ENCODE measurements at regions not wholly inside any gene's neighbourhood (a gene's known extent, or its start where the extent isn't known, plus 50 kb on each side); places are given as distances from the start of the nearest gene placed in this dataset.

DNA sequence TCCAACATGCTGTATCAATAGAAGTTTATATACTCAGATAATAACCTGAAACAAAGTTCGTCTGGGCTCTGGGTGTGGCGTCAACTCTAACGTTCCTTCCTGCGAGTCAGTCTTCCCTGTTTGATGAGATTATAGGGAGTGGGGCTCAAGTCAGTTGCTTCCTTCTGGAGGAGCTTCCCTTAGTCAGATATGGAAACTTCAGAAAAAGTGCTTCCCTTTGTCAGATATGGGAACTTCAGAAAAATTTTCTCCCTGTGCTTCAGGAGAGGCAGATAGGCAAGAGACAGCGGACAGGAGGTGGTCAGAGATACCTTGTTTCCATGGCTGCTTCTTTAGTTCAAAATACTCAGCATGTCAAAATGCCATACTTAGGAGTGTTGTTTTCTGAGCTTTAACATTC is 51.1 kb upstream of the PRDX6 start:
- DNase-seq = no peak

DNA sequence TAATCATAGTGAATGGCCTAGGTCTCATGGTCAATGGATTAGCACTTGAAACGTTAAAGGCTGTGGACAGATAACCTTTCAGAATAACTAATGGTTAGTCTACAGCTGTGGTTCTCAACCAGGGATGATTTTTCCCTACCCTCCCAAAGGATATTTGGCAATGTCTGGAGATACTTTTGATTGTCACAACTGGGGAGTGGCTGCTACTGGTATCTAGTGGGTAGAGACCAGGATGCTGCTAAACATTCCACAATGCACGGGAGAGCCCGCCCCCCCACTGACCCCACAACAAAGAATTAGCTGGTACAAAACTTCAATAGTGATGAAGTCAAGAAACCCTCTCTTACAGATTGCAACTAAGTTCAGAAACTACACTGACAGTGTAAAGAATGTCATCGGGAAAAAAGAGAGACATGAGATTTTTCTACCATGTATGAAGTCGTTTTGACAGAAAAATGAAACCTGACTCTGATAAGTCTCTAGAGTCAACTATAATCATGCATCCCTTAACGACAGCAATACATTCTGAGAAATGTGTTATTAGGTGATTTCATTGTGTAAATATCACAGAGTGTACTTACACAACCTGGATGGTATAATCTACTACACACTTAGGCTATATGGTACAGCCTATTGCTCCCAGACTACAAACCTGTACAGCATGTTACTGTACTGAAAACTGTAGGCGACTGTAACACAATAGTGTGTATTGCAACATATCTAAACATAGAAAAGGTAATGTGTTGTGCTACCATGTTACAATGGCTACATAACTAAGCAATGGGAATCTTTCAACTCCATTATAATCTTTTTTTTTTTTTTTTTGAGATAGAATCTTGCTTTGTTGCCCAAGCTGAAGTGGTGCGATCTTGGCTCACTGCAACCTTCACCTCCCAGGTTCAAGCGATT is 49.7 kb upstream of the PRDX6 start:
- no peak for DNase-seq

Measured in RPMI8226 (cell line).